HL-60 (cell line): ENCODE measurements at regions not wholly inside any gene's neighbourhood (a gene's known extent, or its start where the extent isn't known, plus 50 kb on each side); places are given as distances from the start of the nearest gene placed in this dataset.
A peak's percentile ranks its signal among the peaks of the same experiment; 100 is the strongest.

Experiments used
- DNase-seq, 2 experiments: peaks; one replicate each; pipeline ENCODE4 v3.0.0-alpha.2; 2010 to 2020; ENCODE audit warnings: low read depth in 1 of 2, low spot score in 1 of 2
- H3K27ac ChIP-seq: fragments of 250-450 bp; sonication (Bioruptor Pico); replicated peaks from 2 replicates; pipeline ENCODE4 v1.5.1; 2020; ENCODE audit warnings: mild to moderate bottlenecking, moderate library complexity
- H3K27me3 ChIP-seq: fragments of 250-450 bp; sonication (Bioruptor Pico); 2 replicates; pipeline ENCODE4 v1.5.1; 2021; ENCODE audit warnings: mild to moderate bottlenecking, moderate library complexity; ENCODE audit not compliant: insufficient read depth, poor library complexity, severe bottlenecking
- H3K4me3 ChIP-seq: replicated peaks from 2 replicates; pipeline ENCODE4 v1.5.1; 2011; ENCODE audit warnings: mild to moderate bottlenecking, control low read depth, low read length; ENCODE audit not compliant: insufficient read depth
- GABPA ChIP-seq: IDR thresholded peaks from 2 replicates; pipeline ENCODE4 v1.6.1; 2012; ENCODE audit warnings: low read depth
- POLR2AphosphoS5 ChIP-seq: IDR thresholded peaks from 2 replicates; pipeline ENCODE4 v1.6.1; 2012; ENCODE audit warnings: low read depth
- SPI1 ChIP-seq: IDR thresholded peaks from 2 replicates; pipeline ENCODE4 v1.6.1; 2012; ENCODE audit warnings: low read depth, mild to moderate bottlenecking, borderline replicate concordance
- TF ChIP-seq, protein P1 (sequence below): IDR thresholded peaks from one replicate; pipeline ENCODE4 v1.5.1; 2011; ENCODE audit warnings: low read length, control low read depth, inconsistent platforms; ENCODE audit not compliant: insufficient read depth
- TF ChIP-seq, protein P2 (sequence below): IDR thresholded peaks from 2 replicates; pipeline ENCODE4 v1.6.1; 2012; ENCODE audit warnings: low read depth; ENCODE audit not compliant: insufficient replicate concordance

DNA sequence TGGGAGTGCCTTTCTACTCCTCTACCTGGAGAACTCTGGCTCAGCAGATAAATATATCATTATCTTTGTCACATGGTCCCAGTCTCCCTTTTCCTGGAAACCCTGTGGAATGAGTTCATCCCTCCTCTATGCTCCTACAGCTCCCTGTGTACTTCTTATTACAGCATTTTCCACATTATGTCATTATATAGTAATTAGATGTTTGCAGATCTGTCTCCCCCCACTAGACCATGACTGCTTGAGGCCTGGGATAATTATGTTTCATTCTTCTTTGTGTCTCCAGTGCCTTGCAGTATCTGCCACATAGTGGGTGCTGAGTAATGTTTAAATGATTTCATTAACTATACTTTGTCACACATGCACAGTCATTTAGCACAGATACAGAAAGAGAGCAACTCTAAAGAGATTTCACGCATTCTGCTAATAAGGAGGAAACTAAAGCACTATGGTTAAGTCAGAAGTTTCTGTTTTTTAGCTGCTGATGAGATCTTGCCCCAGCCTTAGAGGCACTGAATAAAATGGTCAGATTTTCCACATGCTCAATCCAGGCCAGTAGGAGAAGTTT lies 66.1 kb upstream of the DIAPH3 start:
- H3K27ac ChIP-seq = no peak overlapping the region
- TF ChIP-seq, protein P1, sequence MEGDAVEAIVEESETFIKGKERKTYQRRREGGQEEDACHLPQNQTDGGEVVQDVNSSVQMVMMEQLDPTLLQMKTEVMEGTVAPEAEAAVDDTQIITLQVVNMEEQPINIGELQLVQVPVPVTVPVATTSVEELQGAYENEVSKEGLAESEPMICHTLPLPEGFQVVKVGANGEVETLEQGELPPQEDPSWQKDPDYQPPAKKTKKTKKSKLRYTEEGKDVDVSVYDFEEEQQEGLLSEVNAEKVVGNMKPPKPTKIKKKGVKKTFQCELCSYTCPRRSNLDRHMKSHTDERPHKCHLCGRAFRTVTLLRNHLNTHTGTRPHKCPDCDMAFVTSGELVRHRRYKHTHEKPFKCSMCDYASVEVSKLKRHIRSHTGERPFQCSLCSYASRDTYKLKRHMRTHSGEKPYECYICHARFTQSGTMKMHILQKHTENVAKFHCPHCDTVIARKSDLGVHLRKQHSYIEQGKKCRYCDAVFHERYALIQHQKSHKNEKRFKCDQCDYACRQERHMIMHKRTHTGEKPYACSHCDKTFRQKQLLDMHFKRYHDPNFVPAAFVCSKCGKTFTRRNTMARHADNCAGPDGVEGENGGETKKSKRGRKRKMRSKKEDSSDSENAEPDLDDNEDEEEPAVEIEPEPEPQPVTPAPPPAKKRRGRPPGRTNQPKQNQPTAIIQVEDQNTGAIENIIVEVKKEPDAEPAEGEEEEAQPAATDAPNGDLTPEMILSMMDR = no peak
- TF ChIP-seq, protein P2, sequence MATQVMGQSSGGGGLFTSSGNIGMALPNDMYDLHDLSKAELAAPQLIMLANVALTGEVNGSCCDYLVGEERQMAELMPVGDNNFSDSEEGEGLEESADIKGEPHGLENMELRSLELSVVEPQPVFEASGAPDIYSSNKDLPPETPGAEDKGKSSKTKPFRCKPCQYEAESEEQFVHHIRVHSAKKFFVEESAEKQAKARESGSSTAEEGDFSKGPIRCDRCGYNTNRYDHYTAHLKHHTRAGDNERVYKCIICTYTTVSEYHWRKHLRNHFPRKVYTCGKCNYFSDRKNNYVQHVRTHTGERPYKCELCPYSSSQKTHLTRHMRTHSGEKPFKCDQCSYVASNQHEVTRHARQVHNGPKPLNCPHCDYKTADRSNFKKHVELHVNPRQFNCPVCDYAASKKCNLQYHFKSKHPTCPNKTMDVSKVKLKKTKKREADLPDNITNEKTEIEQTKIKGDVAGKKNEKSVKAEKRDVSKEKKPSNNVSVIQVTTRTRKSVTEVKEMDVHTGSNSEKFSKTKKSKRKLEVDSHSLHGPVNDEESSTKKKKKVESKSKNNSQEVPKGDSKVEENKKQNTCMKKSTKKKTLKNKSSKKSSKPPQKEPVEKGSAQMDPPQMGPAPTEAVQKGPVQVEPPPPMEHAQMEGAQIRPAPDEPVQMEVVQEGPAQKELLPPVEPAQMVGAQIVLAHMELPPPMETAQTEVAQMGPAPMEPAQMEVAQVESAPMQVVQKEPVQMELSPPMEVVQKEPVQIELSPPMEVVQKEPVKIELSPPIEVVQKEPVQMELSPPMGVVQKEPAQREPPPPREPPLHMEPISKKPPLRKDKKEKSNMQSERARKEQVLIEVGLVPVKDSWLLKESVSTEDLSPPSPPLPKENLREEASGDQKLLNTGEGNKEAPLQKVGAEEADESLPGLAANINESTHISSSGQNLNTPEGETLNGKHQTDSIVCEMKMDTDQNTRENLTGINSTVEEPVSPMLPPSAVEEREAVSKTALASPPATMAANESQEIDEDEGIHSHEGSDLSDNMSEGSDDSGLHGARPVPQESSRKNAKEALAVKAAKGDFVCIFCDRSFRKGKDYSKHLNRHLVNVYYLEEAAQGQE = no peak
- TF ChIP-seq SPI1 = no peak
- TF ChIP-seq GABPA = no peak
- no peak for TF ChIP-seq POLR2AphosphoS5
- H3K27me3 ChIP-seq = peaks cover 11% of the 10 kb centered on the region
- H3K4me3 ChIP-seq = no peak overlapping the region
- no peak for DNase-seq

DNA sequence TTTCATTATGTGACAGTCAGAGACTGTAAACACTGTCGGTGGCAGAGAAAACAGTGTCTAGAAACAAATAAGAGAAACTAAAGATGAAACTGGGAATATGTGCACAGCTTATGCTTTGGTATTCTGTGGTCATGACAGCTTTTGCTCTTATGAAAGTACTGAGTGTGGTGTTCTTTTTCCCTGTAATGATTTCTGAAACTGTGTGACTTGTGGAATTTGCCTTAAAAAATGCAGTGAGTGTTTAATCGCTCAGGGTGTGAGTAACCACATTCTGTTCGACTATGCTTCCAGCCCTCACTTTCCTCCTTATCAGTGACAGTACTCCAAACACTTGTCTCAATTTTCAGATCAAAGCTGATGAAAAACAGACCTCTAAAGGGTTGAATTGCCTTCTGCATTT lies 66.9 kb upstream of the DIAPH3 start:
- no peak overlapping the region for H3K4me3 ChIP-seq
- peaks cover 8% of the 10 kb centered on the region for H3K27me3 ChIP-seq
- DNase-seq = no peak
- TF ChIP-seq, protein P1 = no peak
- TF ChIP-seq, protein P2 = no peak
- no peak for TF ChIP-seq POLR2AphosphoS5
- no peak for TF ChIP-seq GABPA
- TF ChIP-seq SPI1 = no peak
- H3K27ac ChIP-seq = no peak overlapping the region

DNA sequence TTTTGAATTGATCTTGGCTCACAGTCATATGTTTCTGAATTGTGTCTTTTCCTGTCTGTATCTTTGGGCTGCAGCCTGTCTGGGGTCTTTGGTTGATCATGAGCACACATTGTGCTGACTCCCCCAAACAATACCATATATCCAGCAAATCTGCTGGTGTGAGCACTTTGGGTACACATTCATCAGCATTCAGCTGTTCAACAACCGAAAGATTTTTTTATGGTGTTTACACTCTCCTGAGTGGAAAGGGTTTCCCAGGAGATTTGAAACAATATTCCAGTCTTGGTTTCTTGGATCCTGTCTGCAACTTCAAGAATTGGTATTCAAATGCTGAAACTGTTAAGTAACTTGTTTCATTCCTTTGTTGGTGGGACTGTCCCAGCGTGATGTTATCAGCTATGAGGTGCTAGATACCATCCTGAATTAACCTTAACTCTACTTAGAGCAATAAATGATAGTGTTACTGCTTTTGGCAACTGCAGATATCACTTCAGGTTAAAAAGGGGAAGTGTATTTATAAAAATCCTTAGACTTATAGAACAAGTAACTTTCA lies 78.4 kb upstream of the DIAPH3 start:
- H3K4me3 ChIP-seq = no peak overlapping the region
- no peak for DNase-seq
- TF ChIP-seq, protein P1 = no peak
- TF ChIP-seq SPI1 = peak; percentile 80; the same call in 1 of the 2 replicates
- H3K27ac ChIP-seq = no peak overlapping the region
- peaks cover 4% of the 10 kb centered on the region for H3K27me3 ChIP-seq

DNA sequence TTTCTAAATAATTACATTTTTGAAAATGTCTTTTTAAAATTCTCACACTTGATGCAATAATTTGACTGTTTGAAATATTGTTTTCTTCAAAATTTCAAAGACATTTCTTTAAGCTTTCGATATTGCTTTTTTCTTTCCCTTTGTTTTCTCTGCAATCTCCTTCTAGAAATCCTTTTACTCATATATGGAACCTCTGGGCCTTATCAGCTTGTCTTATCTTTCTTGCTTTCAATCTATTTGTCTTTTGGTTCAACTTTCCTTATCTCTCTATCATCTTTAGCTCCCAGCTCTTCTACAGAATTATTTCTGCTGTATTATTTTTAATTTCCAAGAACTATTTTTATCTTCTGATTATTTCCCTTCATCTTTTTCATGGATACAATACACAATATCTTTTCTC lies 80.7 kb upstream of the DIAPH3 start:
- TF ChIP-seq SPI1 (no peak), POLR2AphosphoS5 (no peak), GABPA (no peak)
- TF ChIP-seq, protein P2 = no peak
- TF ChIP-seq, protein P1 = no peak
- Histone ChIP-seq H3K4me3 (no peak overlapping the region), H3K27me3 (no peaks in the 10 kb centered on the region), H3K27ac (no peak overlapping the region)
- no peak for DNase-seq
